HEK293T (cell line): ENCODE measurements at regions not wholly inside any gene's neighbourhood (a gene's known extent, or its start where the extent isn't known, plus 50 kb on each side); places are given as distances from the start of the nearest gene placed in this dataset.

Source experiments
- CTCF ChIA-PET: fragments of 350-600 bp; formaldehyde crosslinking; extraction: SDS; loops from one replicate; lab custom pipeline; 2021; ENCODE audit warnings: antibody characterized with exemption, inconsistent platforms; lab: Yijun Ruan, JAX
- POLR2A ChIA-PET: fragments of 350-600 bp; formaldehyde crosslinking; extraction: SDS; loops from one replicate; lab custom pipeline; 2020; ENCODE audit warnings: antibody characterized with exemption, inconsistent platforms; lab: Yijun Ruan, JAX
- DNase-seq: peaks from one replicate; pipeline ENCODE4 v3.0.0; 2012; ENCODE audit warnings: mixed read lengths; ENCODE audit errors: extremely low spot score
- ARNT ChIP-seq: fragments of 450-650 bp; IDR thresholded peaks from 2 replicates; pipeline ENCODE4 v1.6.1; 2017; ENCODE audit warnings: mild to moderate bottlenecking
- BHLHE40 ChIP-seq: fragments of 450-650 bp; IDR thresholded peaks from 2 replicates; pipeline ENCODE4 v1.6.1; 2016; ENCODE audit warnings: mild to moderate bottlenecking, moderate library complexity, borderline replicate concordance
- CTBP1 ChIP-seq: fragments of 450-650 bp; IDR thresholded peaks from 2 replicates; pipeline ENCODE4 v1.6.1; 2016; ENCODE audit warnings: borderline replicate concordance
- ELF4 ChIP-seq: fragments of 450-650 bp; IDR thresholded peaks from 2 replicates; pipeline ENCODE4 v1.6.1; 2017; ENCODE audit warnings: antibody characterized with exemption
- FOXA1 ChIP-seq: fragments of 450-650 bp; IDR thresholded peaks from 2 replicates; pipeline ENCODE4 v1.6.1; 2016; ENCODE audit warnings: mild to moderate bottlenecking
- FOXK2 ChIP-seq: fragments of 450-650 bp; IDR thresholded peaks from 2 replicates; pipeline ENCODE4 v1.6.1; 2016; ENCODE audit warnings: mild to moderate bottlenecking
- FOXM1 ChIP-seq: fragments of 450-650 bp; IDR thresholded peaks from 2 replicates; pipeline ENCODE4 v1.6.1; 2017; ENCODE audit warnings: mild to moderate bottlenecking, borderline replicate concordance
- HDGF ChIP-seq: fragments of 450-650 bp; IDR thresholded peaks from 2 replicates; pipeline ENCODE4 v1.6.1; 2017; ENCODE audit warnings: antibody characterized with exemption, borderline replicate concordance
- L3MBTL2 ChIP-seq: fragments of 450-650 bp; conservative IDR thresholded peaks from 2 replicates; pipeline ENCODE4 v1.6.1; 2016; ENCODE audit warnings: mild to moderate bottlenecking
- LEF1 ChIP-seq: fragments of 450-650 bp; IDR thresholded peaks from 2 replicates; pipeline ENCODE4 v1.6.1; 2017; ENCODE audit warnings: mild to moderate bottlenecking, borderline replicate concordance
- NFRKB ChIP-seq: fragments of 450-650 bp; IDR thresholded peaks from 2 replicates; pipeline ENCODE4 v1.6.1; 2016; ENCODE audit warnings: mild to moderate bottlenecking, moderate library complexity
- PKNOX1 ChIP-seq: fragments of 450-650 bp; IDR thresholded peaks from 2 replicates; pipeline ENCODE4 v1.6.1; 2016
- SP1 ChIP-seq: fragments of 450-650 bp; IDR thresholded peaks from 2 replicates; pipeline ENCODE4 v1.6.1; 2017
- SUZ12 ChIP-seq: fragments of 450-650 bp; IDR thresholded peaks from 2 replicates; pipeline ENCODE4 v1.6.1; 2016; ENCODE audit warnings: mild to moderate bottlenecking
- TARDBP ChIP-seq: fragments of 450-650 bp; IDR thresholded peaks from 2 replicates; pipeline ENCODE4 v1.6.1; 2016
- ZNF384 ChIP-seq: fragments of 450-650 bp; IDR thresholded peaks from 2 replicates; pipeline ENCODE4 v1.6.1; 2016

GRCh38 chr7:142698429-142698828 lies 50.8 kb upstream of the PRSS1 start:
- ChIA-PET CTCF (no interaction called here), POLR2A (no interaction called here)
- no peak for DNase-seq
- no peak for TF ChIP-seq LEF1
- TF ChIP-seq SP1: no peak
- TF ChIP-seq FOXA1: no peak
- TF ChIP-seq CTBP1: no peak
- no peak for TF ChIP-seq FOXK2
- TF ChIP-seq ARNT: no peak
- TF ChIP-seq HDGF: no peak
- no peak for TF ChIP-seq NFRKB
- TF ChIP-seq BHLHE40: no peak
- TF ChIP-seq TARDBP: no peak
- no peak for TF ChIP-seq SUZ12
- no peak for TF ChIP-seq ZNF384
- TF ChIP-seq PKNOX1: no peak
- no peak for TF ChIP-seq FOXM1
- TF ChIP-seq ELF4: no peak
- no peak for TF ChIP-seq L3MBTL2

DNA sequence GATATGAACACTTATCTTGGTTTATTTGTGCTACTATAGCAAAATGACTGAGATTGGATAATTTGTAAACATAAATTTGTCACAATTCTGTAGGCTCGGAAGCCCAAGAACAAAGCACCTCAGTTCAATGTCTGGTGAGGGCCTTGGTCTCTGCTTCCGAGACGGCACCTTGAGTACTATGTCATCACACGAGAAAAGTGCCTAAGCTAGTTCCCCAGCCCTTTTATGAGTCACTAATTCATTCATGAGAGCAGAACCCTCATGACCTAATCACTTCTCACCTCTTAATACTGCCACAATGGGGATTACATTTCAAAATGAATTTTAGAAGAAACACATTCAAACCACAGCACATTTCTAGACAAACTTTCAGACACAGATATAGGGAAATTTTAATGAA lies 52.0 kb upstream of the PRSS1 start:
- no peak for DNase-seq
- no peak for TF ChIP-seq BHLHE40
- TF ChIP-seq SUZ12: no peak
- no peak for TF ChIP-seq FOXA1
- no peak for TF ChIP-seq ELF4
- no peak for TF ChIP-seq LEF1
- CTCF ChIA-PET: no interaction called here
- POLR2A ChIA-PET: no interaction called here

GRCh38 chr7:142696456-142697179 lies 52.7 kb upstream of the PRSS1 start:
- POLR2A ChIA-PET: no interaction called here
- CTCF ChIA-PET: no interaction called here
- no peak for TF ChIP-seq ZNF384
- no peak for TF ChIP-seq FOXK2
- no peak for TF ChIP-seq FOXM1
- TF ChIP-seq ARNT: no peak
- TF ChIP-seq NFRKB: no peak
- no peak for DNase-seq

DNA sequence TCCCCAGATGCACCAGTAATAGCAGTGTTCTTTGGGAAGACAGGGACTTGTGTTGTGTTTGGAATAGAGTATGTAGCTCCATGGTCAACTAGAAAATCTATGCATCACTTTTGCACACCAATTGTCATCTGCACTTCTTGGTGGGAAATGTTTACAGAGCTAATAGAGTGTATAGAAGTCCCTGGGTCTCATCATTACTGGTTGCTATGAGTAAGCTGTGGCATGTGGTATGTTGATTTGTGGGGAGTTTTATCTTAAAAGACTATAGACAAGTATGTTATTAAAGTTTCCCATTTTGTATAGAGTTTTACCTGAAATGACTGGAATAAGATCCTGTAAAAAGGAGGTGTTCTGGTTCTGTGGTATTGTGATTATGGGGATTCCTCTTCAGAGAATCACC lies 55.4 kb upstream of the PRSS1 start:
- ChIA-PET CTCF (interaction anchor here (0.6 kb wide), 1 partner anchor 335 kb away, joined by 3 read pairs; no protein-coding TSS in a partner anchor), POLR2A (no interaction called here)
- DNase-seq: no peak
- TF ChIP-seq PKNOX1 (no peak), ELF4 (no peak), FOXM1 (no peak), NFRKB (no peak), ARNT (no peak), HDGF (no peak)

DNA sequence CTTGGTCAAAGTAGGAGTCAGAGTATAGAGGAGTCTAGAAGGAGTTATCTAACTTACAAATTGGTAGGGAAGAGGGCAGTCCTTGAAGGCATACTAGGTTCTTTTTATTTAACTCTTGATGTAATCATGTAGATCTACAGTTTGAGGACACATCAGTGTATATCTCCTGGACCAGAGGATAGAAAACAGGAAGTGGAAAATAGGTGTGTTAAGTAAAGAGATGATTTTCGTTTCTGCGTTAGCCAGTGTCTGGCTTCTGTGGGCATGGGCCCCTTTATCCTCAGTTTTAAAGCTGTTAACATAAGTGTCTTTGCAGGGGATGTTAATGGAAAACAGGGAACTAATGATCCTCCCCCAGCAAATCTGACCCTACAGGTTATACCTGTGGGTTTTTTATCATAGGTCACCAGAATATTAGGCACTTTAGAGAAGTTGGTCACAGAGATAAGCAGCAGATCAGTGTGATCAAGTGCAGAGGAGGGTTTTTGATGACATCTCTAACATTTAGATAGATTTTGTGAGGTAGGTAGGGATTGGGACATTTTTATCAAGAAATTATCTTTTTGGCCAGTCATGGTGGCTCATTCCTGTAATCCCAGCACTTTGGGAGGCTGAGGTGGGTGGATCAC lies 58.6 kb upstream of the PRSS1 start:
- TF ChIP-seq BHLHE40 (no peak), CTBP1 (no peak), SP1 (no peak), SUZ12 (no peak), NFRKB (no peak), HDGF (no peak), FOXK2 (no peak), LEF1 (no peak), ZNF384 (no peak), FOXA1 (no peak), L3MBTL2 (no peak), ELF4 (no peak), FOXM1 (no peak), TARDBP (no peak), ARNT (no peak), PKNOX1 (no peak)
- DNase-seq: no peak
- ChIA-PET POLR2A (no interaction called here), CTCF (no interaction called here)

DNA sequence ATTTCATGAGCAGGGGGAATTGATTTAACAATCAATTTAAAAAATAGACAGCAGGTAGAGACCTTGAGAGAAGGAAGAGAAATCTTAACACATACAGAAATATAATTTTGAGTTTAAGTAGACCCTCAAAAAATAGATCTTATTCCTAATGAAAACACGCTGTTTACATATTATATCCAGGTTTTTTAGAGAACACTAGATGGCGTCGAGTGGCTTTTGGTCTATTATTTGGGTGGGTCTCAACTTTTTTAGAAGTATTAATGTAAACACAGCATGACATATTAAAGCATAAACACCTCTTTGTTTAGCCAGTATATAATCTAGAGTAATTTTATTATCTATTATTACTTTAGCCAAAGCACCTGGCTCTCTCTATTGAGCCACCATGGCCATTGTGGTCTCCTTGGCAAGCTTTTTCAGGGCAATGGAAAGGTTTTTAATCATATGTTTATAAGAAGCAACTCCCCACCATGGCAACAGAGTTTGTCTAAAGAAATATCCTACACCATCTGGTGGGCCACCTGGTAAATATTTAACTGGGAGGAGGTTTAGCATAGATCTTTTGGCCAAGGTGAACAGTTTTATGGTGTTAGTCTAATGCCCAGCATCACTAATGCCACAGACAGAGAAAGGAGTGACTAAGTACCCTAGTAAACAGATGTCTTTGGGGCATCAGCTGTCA lies 59.7 kb upstream of the PRSS1 start:
- DNase-seq: no peak
- TF ChIP-seq FOXK2 (no peak), ELF4 (no peak), TARDBP (no peak), SUZ12 (no peak), NFRKB (no peak), ZNF384 (no peak)
- CTCF ChIA-PET: no interaction called here
- POLR2A ChIA-PET: no interaction called here
